Adrenal gland (tissue), 5 donors: ENCODE measurements at regions not wholly inside any gene's neighbourhood (a gene's known extent, or its start where the extent isn't known, plus 50 kb on each side); places are given as distances from the start of the nearest gene placed in this dataset.

Experiments used
- POLR2A ChIP-seq, 2 donors: fragments of 450-650 bp; IDR thresholded peaks; one replicate each; pipeline ENCODE4 v1.6.1; 2017; ENCODE audit warnings: antibody characterized with exemption in 2 of 2, mild to moderate bottlenecking in 2 of 2, moderate library complexity in 1 of 2
- TF ChIP-seq, protein P1 (sequence below), 6 experiments: fragments of 450-650 bp in 4 of 6; fragments of 200-600 bp in 2 of 6; sonication (generic) in 1 of 6; IDR thresholded peaks; 1 replicate in 5 of 6; 2 replicates in 1 of 6; pipeline versions ENCODE4 v1.5.1 to v1.8.0; 2016 to 2021; ENCODE audit warnings: antibody characterized with exemption in 6 of 6, mild to moderate bottlenecking in 2 of 6, moderate library complexity in 1 of 6
- donor health status: DM: no; HTN: no; CAD: no.

GRCh38 chr18:2240311-2240705, 331.0 kb downstream of the METTL4 start:
- TF ChIP-seq, protein P1, sequence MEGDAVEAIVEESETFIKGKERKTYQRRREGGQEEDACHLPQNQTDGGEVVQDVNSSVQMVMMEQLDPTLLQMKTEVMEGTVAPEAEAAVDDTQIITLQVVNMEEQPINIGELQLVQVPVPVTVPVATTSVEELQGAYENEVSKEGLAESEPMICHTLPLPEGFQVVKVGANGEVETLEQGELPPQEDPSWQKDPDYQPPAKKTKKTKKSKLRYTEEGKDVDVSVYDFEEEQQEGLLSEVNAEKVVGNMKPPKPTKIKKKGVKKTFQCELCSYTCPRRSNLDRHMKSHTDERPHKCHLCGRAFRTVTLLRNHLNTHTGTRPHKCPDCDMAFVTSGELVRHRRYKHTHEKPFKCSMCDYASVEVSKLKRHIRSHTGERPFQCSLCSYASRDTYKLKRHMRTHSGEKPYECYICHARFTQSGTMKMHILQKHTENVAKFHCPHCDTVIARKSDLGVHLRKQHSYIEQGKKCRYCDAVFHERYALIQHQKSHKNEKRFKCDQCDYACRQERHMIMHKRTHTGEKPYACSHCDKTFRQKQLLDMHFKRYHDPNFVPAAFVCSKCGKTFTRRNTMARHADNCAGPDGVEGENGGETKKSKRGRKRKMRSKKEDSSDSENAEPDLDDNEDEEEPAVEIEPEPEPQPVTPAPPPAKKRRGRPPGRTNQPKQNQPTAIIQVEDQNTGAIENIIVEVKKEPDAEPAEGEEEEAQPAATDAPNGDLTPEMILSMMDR (IDR thresholded peaks at IDR 0.05) = no peak
- TF ChIP-seq POLR2A (IDR thresholded peaks at IDR 0.05) = no peak
